ENCODE measurements at regions not wholly inside any gene's neighbourhood (a gene's known extent, or its start where the extent isn't known, plus 50 kb on each side); places are given as distances from the start of the nearest gene placed in this dataset.
"Not testable (repeated sequence)": the region's sequence is repeated elsewhere in the genome, so short reads cannot be mapped to it uniquely, and the experiment has no call there.

DNA sequence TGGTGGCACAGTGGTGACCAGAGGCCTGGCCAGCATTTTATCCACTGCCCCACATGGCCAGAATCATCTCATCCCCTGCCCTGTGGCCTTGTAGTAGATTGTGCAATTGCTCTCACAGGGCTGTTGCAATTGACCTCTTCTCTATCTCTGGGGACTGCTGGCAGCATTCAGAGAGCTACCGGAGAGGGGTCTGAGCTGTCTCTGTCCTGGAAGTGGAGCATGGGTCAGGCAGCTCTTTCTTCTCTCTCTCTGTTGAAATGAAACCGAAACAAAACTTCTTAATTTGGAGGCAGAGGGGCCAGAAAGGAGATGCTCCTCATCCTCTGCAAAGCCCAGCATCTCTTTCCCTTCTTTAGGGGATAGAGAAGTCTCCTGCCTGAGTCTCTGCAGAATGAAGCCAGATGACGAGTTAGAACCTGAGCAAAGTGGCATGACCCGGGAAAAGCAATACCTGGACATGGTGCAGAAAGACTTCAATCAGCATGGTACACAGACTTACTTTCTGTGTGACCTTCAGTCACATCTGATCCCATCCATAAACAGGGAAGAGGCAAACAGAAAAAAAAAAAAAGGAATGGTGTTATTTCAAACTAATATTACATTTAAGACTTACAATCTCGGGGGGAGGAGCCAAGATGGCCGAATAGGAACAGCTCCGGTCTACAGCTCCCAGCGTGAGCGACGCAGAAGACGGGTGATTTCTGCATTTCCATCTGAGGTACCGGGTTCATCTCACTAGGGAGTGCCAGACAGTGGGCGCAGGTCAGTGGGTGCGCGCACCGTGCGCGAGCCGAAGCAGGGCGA, 144.5 kb upstream of the BCL6 start:
- H3K4me3 ChIP-seq (ENCODE audit: low read depth, low read length) = no peak overlapping the region
- TF ChIP-seq, protein P1, sequence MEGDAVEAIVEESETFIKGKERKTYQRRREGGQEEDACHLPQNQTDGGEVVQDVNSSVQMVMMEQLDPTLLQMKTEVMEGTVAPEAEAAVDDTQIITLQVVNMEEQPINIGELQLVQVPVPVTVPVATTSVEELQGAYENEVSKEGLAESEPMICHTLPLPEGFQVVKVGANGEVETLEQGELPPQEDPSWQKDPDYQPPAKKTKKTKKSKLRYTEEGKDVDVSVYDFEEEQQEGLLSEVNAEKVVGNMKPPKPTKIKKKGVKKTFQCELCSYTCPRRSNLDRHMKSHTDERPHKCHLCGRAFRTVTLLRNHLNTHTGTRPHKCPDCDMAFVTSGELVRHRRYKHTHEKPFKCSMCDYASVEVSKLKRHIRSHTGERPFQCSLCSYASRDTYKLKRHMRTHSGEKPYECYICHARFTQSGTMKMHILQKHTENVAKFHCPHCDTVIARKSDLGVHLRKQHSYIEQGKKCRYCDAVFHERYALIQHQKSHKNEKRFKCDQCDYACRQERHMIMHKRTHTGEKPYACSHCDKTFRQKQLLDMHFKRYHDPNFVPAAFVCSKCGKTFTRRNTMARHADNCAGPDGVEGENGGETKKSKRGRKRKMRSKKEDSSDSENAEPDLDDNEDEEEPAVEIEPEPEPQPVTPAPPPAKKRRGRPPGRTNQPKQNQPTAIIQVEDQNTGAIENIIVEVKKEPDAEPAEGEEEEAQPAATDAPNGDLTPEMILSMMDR (IDR thresholded peaks at IDR 0.05; ENCODE audit: low read depth, low read length, missing control alignments) = no peak
- in situ Hi-C loops (cut with HindIII; ENCODE audit: low sequenced_read_pairs) = loop anchor here (5.0 kb wide), 1 partner anchor 83 kb away; no protein-coding TSS in a partner anchor
- no peak for DNase-seq (ENCODE audit: low read depth)

DNA sequence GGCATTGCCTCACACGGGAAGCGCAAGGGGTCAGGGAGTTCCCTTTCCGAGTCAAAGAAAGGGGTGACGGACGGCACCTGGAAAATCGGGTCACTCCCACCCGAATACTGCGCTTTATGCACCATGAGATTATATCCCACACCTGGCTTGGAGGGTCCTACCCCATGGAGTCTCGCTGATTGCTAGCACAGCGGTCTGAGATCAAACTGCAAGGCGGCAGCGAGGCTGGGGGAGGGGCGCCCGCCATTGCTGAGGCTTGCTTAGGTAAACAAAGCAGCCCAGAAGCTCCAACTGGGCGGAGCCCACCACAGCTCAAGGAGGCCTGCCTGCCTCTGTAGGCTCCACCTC, 145.1 kb upstream of the BCL6 start:
- in situ Hi-C loops (cut with HindIII; ENCODE audit: low sequenced_read_pairs); H3K4me3 ChIP-seq (ENCODE audit: low read depth, low read length); DNase-seq (ENCODE audit: low read depth): not testable (repeated sequence)

DNA sequence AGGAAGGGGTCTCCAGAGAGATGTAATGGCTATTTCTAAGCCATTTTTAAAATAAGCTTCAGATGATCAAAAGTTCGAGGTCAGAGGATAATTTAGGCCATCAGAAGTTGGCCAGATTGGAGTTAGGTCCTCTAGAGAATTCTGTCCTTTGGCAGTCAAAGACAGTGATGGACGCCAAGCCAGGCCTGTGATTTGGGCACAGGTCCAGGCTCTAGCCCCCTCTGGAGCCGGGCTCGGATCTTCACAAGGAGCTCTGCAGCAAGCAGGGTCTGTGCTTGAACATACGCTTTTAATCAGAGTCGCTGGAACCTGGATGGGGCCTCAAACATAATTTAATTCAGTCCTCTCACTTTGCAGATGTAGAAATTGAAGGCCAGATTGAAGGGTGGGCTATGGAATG, 151.4 kb upstream of the BCL6 start:
- H3K4me3 ChIP-seq (ENCODE audit: low read depth, low read length) = no peak overlapping the region
- in situ Hi-C loops (cut with HindIII; ENCODE audit: low sequenced_read_pairs) = no loop called here
- TF ChIP-seq, protein P1 (IDR thresholded peaks at IDR 0.05; ENCODE audit: low read depth, low read length, missing control alignments) = no peak
- DNase-seq (ENCODE audit: low read depth) = no peak

DNA sequence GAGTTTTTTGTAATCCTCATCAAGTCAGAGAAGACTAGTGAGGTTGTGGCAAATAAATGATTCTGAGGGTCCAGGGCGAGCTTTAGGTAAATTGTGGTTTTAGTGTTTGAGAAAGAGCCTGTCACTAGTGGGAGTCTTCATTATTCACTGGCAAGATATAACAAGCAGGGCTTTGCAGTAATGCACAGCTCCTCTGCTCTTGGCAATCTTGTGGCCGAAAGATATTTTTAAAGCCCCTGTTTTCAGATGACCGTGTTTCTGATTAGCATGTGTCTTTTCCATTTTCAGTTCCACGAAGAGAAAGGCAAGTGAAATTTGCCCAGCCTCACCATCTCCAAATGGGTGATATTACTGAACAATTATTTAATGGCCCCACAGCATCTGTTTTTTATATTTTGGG, 154.0 kb upstream of the BCL6 start:
- no peak for DNase-seq (ENCODE audit: low read depth)
- in situ Hi-C loops (cut with HindIII; ENCODE audit: low sequenced_read_pairs) = no loop called here
- no peak overlapping the region for H3K4me3 ChIP-seq (ENCODE audit: low read depth, low read length)
- TF ChIP-seq, protein P1 (IDR thresholded peaks at IDR 0.05; ENCODE audit: low read depth, low read length, missing control alignments) = no peak

DNA sequence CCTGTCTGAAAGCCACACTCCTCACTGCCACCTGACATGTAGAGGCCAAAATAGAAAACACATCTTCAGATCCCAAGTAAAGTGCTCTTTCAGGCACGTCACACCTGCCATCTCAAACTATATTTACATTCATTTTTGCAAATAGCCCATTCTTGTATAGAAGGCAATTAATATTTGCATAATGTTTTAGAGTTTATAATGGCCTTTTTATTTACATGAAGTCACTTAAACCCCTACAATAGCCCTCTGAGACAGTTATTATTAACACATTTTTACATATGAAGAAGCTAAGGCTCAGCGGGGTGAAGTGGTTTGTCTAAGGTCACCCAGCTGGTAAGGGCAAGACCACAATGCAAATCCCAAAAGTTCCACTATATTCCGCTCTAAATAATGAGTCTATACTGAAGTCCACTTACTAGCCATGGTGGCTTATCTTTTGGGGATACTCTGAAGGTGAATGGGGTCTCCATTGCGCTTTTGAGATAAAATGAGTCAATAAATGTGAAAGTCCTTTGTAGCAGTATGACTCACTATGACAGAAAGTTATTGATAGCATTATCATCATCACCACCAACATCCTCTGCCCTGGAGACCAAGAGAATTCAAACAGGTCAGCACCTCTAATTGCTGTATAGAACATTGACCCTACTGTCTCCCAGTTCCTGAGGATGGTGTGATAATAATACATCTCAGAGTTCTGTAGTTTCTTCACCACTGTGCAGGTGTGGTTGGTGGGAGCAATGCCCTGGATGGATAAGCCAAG, 155.9 kb upstream of the BCL6 start:
- DNase-seq (ENCODE audit: low read depth) = no peak
- in situ Hi-C loops (cut with HindIII; ENCODE audit: low sequenced_read_pairs) = no loop called here
- no peak overlapping the region for H3K4me3 ChIP-seq (ENCODE audit: low read depth, low read length)
- TF ChIP-seq, protein P1 (IDR thresholded peaks at IDR 0.05; ENCODE audit: low read depth, low read length, missing control alignments) = no peak

DNA sequence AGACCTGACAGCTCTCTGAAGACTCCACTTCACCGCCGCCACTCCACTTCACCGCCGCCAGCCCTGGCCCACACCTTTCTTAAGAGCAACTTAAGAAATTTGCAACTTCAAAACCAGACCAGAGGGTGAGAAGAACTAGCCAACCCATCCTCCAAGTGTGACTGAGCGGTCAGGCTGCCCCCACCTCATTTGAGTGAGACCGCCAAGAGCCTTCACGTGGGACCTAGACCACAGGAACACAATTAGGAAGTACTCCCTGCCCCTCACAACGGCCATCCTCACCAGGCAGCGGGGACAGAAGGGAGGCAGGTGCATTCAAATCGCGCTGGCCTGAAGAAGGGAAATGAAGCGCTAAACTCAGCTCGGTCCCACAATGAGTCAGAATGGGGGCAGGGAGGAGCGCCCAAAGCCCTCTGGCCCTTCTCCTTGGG, 156.8 kb upstream of the BCL6 start:
- TF ChIP-seq, protein P1 (IDR thresholded peaks at IDR 0.05; ENCODE audit: low read depth, low read length, missing control alignments) = no peak
- DNase-seq (ENCODE audit: low read depth) = no peak
- no peak overlapping the region for H3K4me3 ChIP-seq (ENCODE audit: low read depth, low read length)
- in situ Hi-C loops (cut with HindIII; ENCODE audit: low sequenced_read_pairs) = no loop called here

DNA sequence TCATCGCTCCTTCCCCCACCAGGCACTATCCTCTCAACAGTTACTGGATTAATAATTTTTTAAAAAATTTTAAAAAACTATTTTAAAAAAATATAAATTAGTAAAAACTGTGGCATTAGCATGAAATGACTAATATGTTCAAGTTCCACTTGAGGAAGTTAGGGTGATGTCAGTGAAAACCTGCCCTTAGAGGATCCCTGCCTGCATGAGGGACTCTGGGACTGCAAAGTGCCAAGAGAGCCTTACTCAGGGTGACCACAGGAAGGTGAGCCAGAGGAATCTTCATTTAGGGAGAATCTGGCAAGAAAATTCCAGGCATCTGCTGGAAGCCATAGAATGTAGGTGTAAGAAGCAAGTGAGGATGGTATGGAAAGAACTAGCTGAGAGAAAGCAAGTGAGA, 157.7 kb upstream of the BCL6 start:
- in situ Hi-C loops (cut with HindIII; ENCODE audit: low sequenced_read_pairs) = no loop called here
- DNase-seq (ENCODE audit: low read depth) = no peak
- no peak overlapping the region for H3K4me3 ChIP-seq (ENCODE audit: low read depth, low read length)
- TF ChIP-seq, protein P1 (IDR thresholded peaks at IDR 0.05; ENCODE audit: low read depth, low read length, missing control alignments) = no peak

Measured in astrocyte of the cerebellum (primary cell).